Endothelial cell of umbilical vein (primary cell): ENCODE measurements at regions not wholly inside any gene's neighbourhood (a gene's known extent, or its start where the extent isn't known, plus 50 kb on each side); places are given as distances from the start of the nearest gene placed in this dataset.

Experiments
- BruUV-seq: library from RNA; stranded (reverse); fragments of 400-500 nt; replicated peaks from 2 replicates; lab custom pipeline; 2021; lab: Mats Ljungman, UMichigan
- CTCF ChIA-PET: fragments of 300-600, 350-600 bp; sonication (Branson Sonifier 250); formaldehyde crosslinking; loops from one replicate; lab custom pipeline; 2021; ENCODE audit warnings: antibody characterized with exemption, inconsistent platforms; lab: Charles Lee
- POLR2A ChIA-PET: fragments of 300-600, 350-600 bp; sonication (Branson Sonifier 250); formaldehyde crosslinking; loops from one replicate; lab custom pipeline; 2021; ENCODE audit warnings: antibody characterized with exemption, inconsistent platforms; lab: Charles Lee
- DNase-seq: peaks from one replicate; pipeline ENCODE4 v3.0.0-alpha.2; 2011; ENCODE audit warnings: low read depth, low spot score
- FAIRE-seq: peaks from 2 replicates; lab custom pipeline; 2011; peaks lifted over from hg19 to GRCh38; lab: Jason Lieb, UNC
- H2AFZ ChIP-seq: 2 replicates; pipeline ENCODE4 v1.6.0; 2012; ENCODE audit warnings: low read depth, low read length, control low read depth, inconsistent platforms
- H3K27ac ChIP-seq: 2 replicates; pipeline ENCODE4 v1.5.1; 2011; ENCODE audit warnings: low read depth, mild to moderate bottlenecking, control low read depth, low read length, moderate library complexity; ENCODE audit not compliant: insufficient read depth
- H3K27me3 ChIP-seq, 2 experiments: 2 replicates each; pipeline versions ENCODE4 v1.6.0 to v1.6.1; 2011; ENCODE audit warnings: low read length in 2 of 2, mixed read lengths in 1 of 2; ENCODE audit not compliant: control insufficient read depth in 2 of 2, insufficient read depth in 2 of 2
- H3K36me3 ChIP-seq, 2 experiments: 2 replicates in 1 of 2; 3 replicates in 1 of 2; pipeline ENCODE4 v1.5.1; 2011; ENCODE audit warnings: low read length in 2 of 2, mild to moderate bottlenecking in 1 of 2, moderate library complexity in 1 of 2; ENCODE audit not compliant: control insufficient read depth in 2 of 2, insufficient read depth in 2 of 2; ENCODE audit errors: extremely low read depth in 1 of 2
- H3K4me1 ChIP-seq: 3 replicates; pipeline ENCODE4 v1.5.1; 2011; ENCODE audit warnings: mild to moderate bottlenecking, low read length; ENCODE audit not compliant: control insufficient read depth, insufficient read depth; ENCODE audit errors: extremely low read depth
- H3K4me2 ChIP-seq: 2 replicates; pipeline ENCODE4 v1.6.1; 2011; ENCODE audit warnings: low read length, control low read depth, mixed read lengths; ENCODE audit not compliant: insufficient read depth
- H3K4me3 ChIP-seq, 3 experiments: fragments of 200-600 bp in 1 of 3; sonication (generic), shearing (Covaris generic) in 1 of 3; replicated peaks in 1 of 3; 2 replicates each; pipeline ENCODE4 v1.5.1; 2011 to 2016; ENCODE audit warnings: control low read depth in 3 of 3, low read length in 3 of 3, mild to moderate bottlenecking in 2 of 3, inconsistent platforms in 1 of 3, low read depth in 1 of 3, moderate library complexity in 1 of 3; ENCODE audit not compliant: insufficient read depth in 1 of 3
- H3K79me2 ChIP-seq: 2 replicates; pipeline ENCODE4 v1.6.0; 2012; ENCODE audit warnings: low read length, inconsistent platforms; ENCODE audit not compliant: control insufficient read depth, insufficient read depth
- H3K9ac ChIP-seq: replicated peaks from 2 replicates; pipeline ENCODE3; 2011; ENCODE audit warnings: low read length, control low read depth; ENCODE audit not compliant: insufficient read depth; ENCODE audit errors: extremely low read depth
- H3K9me1 ChIP-seq: replicated peaks from 3 replicates; pipeline ENCODE4 v1.6.0; 2011; ENCODE audit warnings: mild to moderate bottlenecking, low read length; ENCODE audit not compliant: control insufficient read depth, insufficient read depth; ENCODE audit errors: extremely low read depth
- H3K9me3 ChIP-seq: replicated peaks from 2 replicates; pipeline ENCODE4 v1.5.1; 2012; ENCODE audit warnings: low read length, inconsistent platforms; ENCODE audit not compliant: control insufficient read depth, insufficient read depth
- H4K20me1 ChIP-seq: replicated peaks from 2 replicates; pipeline ENCODE3; 2011; ENCODE audit warnings: mild to moderate bottlenecking, low read length; ENCODE audit not compliant: control insufficient read depth, insufficient read depth; ENCODE audit errors: extremely low read depth
- CTCF ChIP-seq, 2 donors: IDR thresholded peaks; 1 replicate in 1 of 2; 2 replicates in 1 of 2; pipeline ENCODE4 v1.5.1; 2011; ENCODE audit warnings: low read length in 2 of 2, mild to moderate bottlenecking in 2 of 2, moderate library complexity in 2 of 2, control low read depth in 1 of 2, inconsistent platforms in 1 of 2, low read depth in 1 of 2; ENCODE audit not compliant: insufficient read depth in 1 of 2; ENCODE audit errors: extremely low read depth in 1 of 2
- EZH2 ChIP-seq: IDR thresholded peaks from 2 replicates; pipeline ENCODE4 v1.6.1; 2012; ENCODE audit warnings: borderline replicate concordance, low read depth, mild to moderate bottlenecking, moderate library complexity, low read length, inconsistent platforms; ENCODE audit not compliant: severe bottlenecking
- FOS ChIP-seq: IDR thresholded peaks from 2 replicates; pipeline ENCODE4 v1.6.1; 2011; ENCODE audit warnings: mild to moderate bottlenecking, low read length, moderate library complexity, borderline replicate concordance; ENCODE audit not compliant: insufficient read depth
- GATA2 ChIP-seq: IDR thresholded peaks from 2 replicates; pipeline ENCODE4 v1.7.0; 2011; ENCODE audit warnings: low read depth, mild to moderate bottlenecking, moderate library complexity, mixed read lengths, low read length; ENCODE audit not compliant: insufficient read length, insufficient read depth
- JUN ChIP-seq: IDR thresholded peaks from 2 replicates; pipeline ENCODE4 v1.6.1; 2011; ENCODE audit warnings: borderline replicate concordance, low read depth; ENCODE audit not compliant: insufficient read length, insufficient read depth
- MAX ChIP-seq: IDR thresholded peaks from 2 replicates; pipeline ENCODE4 v1.6.1; 2011; ENCODE audit not compliant: insufficient read depth, insufficient read length
- MYC ChIP-seq: IDR thresholded peaks from one replicate; pipeline ENCODE4 v1.6.1; 2011; ENCODE audit warnings: mild to moderate bottlenecking, low read depth, low read length
- POLR2A ChIP-seq: IDR thresholded peaks from 2 replicates; pipeline ENCODE4 v1.6.1; 2012; ENCODE audit warnings: low read depth, mild to moderate bottlenecking, control low read depth, low read length
- POLR2AphosphoS5 ChIP-seq: IDR thresholded peaks from 2 replicates; pipeline ENCODE4 v1.6.1; 2012; ENCODE audit warnings: low read depth, mild to moderate bottlenecking, control low read depth, low read length, moderate library complexity; ENCODE audit not compliant: insufficient read depth
- dilution Hi-C: fragments of 300-500 bp; cut with MboI; formaldehyde crosslinking; loops from one replicate; pipeline ENCODE4 v1.15.0; 2019; ENCODE audit warnings: low sequenced_read_pairs; ENCODE audit not compliant: extremely low pct_ligation_motif_present
- intact Hi-C: fragments of 100-400 bp; cut with micrococcal nuclease; formaldehyde crosslinking; loops from one replicate; pipeline ENCODE4 v1.10.0; 2022

- H3K79me2 ChIP-seq = no peaks in the 10 kb centered on the region
- H3K27me3 ChIP-seq = no peaks in the 10 kb centered on the region
- no peaks in the 10 kb centered on the region for H3K9me1 ChIP-seq
- no peaks in the 10 kb centered on the region for H3K4me1 ChIP-seq
- H3K9ac ChIP-seq = no peak overlapping the region
- H3K36me3 ChIP-seq = no peaks in the 10 kb centered on the region
- CTCF ChIA-PET = interaction anchor here (0.6 to 1.3 kb wide), 2 partner anchors 10 to 38 kb away, joined by 3 to 4 read pairs; no protein-coding TSS in a partner anchor
- intact Hi-C loops = no loop called here
- dilution Hi-C loops = no loop called here
- peak; percentile 32 for DNase-seq
- no peak overlapping the region for H3K27ac ChIP-seq
- no peaks in the 10 kb centered on the region for H3K9me3 ChIP-seq
- TF ChIP-seq POLR2AphosphoS5 = no peak
- no peak for TF ChIP-seq MAX
- H4K20me1 ChIP-seq = no peaks in the 10 kb centered on the region
- H3K4me3 ChIP-seq = no peak overlapping the region
- POLR2A ChIA-PET = interaction anchor here (0.7 kb wide), 1 partner anchor 28 kb away, joined by 3 read pairs; no protein-coding TSS in a partner anchor
- no peak overlapping the region for H2AFZ ChIP-seq
- no peak overlapping the region for H3K4me2 ChIP-seq
- peak; percentile 38 for FAIRE-seq
- BruUV-seq = no TSS peak
These were observed 153.7 kb upstream of the GAP43 start for GRCh38 chr3:115469649-115470048.

GRCh38 chr3:115470254-115470653 lies 153.1 kb upstream of the GAP43 start:
- dilution Hi-C loops = no loop called here
- intact Hi-C loops = no loop called here
- Histone ChIP-seq H3K4me2 (no peak overlapping the region), H3K27me3 (no peaks in the 10 kb centered on the region), H3K9ac (no peak overlapping the region), H3K4me3 (no peak overlapping the region), H3K27ac (no peak overlapping the region), H3K4me1 (no peaks in the 10 kb centered on the region), H3K9me3 (no peaks in the 10 kb centered on the region), H3K36me3 (no peaks in the 10 kb centered on the region), H4K20me1 (no peaks in the 10 kb centered on the region), H3K9me1 (no peaks in the 10 kb centered on the region), H3K79me2 (no peaks in the 10 kb centered on the region), H2AFZ (no peak overlapping the region)
- CTCF ChIA-PET = interaction anchor here (0.6 to 1.3 kb wide), 2 partner anchors 9 to 38 kb away, joined by 3 to 4 read pairs; no protein-coding TSS in a partner anchor
- DNase-seq = no peak
- FAIRE-seq = no peak
- BruUV-seq = no TSS peak
- POLR2A ChIA-PET = interaction anchor here (0.6 kb wide), 1 partner anchor 82 kb away, joined by 3 read pairs; no protein-coding TSS in a partner anchor
- TF ChIP-seq GATA2 = no peak
- TF ChIP-seq EZH2 = no peak
- TF ChIP-seq JUN = no peak
- no peak for TF ChIP-seq FOS
- TF ChIP-seq MAX = no peak
- TF ChIP-seq MYC = no peak
- TF ChIP-seq POLR2AphosphoS5 = no peak
- no peak for TF ChIP-seq POLR2A
- no peak for TF ChIP-seq CTCF (IDR thresholded peaks at IDR 0.05; ENCODE audit: extremely low read depth in 1 of 2, insufficient read depth in 1 of 2, low read depth in 1 of 2, low read length in 2 of 2)
